B cell (primary cell): ENCODE measurements at regions not wholly inside any gene's neighbourhood (a gene's known extent, or its start where the extent isn't known, plus 50 kb on each side); places are given as distances from the start of the nearest gene placed in this dataset.

ENCODE experiments used
- EZH2 ChIP-seq: IDR thresholded peaks from 2 replicates; pipeline ENCODE4 v1.6.1; 2012; ENCODE audit warnings: borderline replicate concordance, low read depth, mild to moderate bottlenecking, moderate library complexity, low read length; ENCODE audit not compliant: insufficient read depth, poor library complexity, severe bottlenecking
- TF ChIP-seq, protein P1 (sequence below): fragments of 200-600 bp; IDR thresholded peaks from one replicate; pipeline ENCODE4 v1.8.0; 2022; ENCODE audit warnings: antibody characterized with exemption, mild to moderate bottlenecking

DNA sequence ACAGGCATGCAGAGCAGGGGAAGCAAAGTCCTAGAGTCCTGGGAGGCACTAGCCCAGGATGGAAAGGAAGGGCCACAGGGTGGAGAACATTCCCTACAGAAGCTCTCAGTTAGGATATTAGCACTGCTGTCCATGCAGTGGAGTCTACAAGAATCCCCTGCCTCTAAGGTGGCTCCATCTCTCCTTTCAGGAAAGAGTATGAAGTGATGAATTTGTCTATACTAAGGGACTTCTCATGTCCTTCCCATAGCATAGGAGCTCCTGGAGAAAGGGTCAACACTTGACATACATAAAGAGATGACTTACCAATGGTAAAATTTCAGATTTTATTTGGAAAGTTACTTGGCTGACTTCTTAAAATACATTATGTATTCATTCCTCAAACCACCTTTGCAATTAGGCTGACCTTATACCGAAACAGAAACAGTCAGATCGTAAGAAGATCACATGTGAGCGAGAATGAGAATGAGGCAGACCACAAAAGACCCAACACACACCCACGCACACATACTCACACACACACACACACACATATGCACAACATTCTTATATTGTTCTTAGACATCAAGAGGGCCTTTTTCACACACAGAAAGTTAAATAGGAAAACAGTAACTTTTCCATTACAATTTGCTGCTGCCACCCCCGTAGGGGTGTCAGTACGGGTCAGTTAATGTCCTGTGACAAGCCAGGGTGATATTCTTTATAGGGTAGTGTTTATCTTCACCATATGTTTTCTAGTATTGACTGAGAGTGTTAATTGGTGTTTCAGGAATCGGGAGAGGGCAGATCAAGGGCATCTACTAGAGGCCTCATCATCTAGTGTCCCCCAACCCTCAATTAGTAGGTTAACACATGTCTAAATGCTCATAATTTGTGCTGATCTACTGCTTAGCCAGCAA lies 159.4 kb downstream of the FAXC start:
- TF ChIP-seq, protein P1, sequence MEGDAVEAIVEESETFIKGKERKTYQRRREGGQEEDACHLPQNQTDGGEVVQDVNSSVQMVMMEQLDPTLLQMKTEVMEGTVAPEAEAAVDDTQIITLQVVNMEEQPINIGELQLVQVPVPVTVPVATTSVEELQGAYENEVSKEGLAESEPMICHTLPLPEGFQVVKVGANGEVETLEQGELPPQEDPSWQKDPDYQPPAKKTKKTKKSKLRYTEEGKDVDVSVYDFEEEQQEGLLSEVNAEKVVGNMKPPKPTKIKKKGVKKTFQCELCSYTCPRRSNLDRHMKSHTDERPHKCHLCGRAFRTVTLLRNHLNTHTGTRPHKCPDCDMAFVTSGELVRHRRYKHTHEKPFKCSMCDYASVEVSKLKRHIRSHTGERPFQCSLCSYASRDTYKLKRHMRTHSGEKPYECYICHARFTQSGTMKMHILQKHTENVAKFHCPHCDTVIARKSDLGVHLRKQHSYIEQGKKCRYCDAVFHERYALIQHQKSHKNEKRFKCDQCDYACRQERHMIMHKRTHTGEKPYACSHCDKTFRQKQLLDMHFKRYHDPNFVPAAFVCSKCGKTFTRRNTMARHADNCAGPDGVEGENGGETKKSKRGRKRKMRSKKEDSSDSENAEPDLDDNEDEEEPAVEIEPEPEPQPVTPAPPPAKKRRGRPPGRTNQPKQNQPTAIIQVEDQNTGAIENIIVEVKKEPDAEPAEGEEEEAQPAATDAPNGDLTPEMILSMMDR: no peak
- TF ChIP-seq EZH2: no peak
